Activated CD4-positive, alpha-beta T cell treated with anti-CD3 and anti-CD28 coated beads, Interleukin-10, Interleukin-2, amounts not matched to agents 100 ng/mL and 50 ng/mL, durations not matched to agents 16 hours and 8 hours (primary cell): ENCODE measurements at regions not wholly inside any gene's neighbourhood (a gene's known extent, or its start where the extent isn't known, plus 50 kb on each side); places are given as distances from the start of the nearest gene placed in this dataset.
"Not testable (repeated sequence)": the region's sequence is repeated elsewhere in the genome, so short reads cannot be mapped to it uniquely, and the experiment has no call there.

Source experiments
- DNase-seq: peaks from one replicate; pipeline ENCODE4 v3.0.0-alpha.2; 2020

- DNase-seq = no peak
Measured at GRCh38 chr6:37078814-37079213, 73.4 kb downstream of the FGD2 start.

DNA sequence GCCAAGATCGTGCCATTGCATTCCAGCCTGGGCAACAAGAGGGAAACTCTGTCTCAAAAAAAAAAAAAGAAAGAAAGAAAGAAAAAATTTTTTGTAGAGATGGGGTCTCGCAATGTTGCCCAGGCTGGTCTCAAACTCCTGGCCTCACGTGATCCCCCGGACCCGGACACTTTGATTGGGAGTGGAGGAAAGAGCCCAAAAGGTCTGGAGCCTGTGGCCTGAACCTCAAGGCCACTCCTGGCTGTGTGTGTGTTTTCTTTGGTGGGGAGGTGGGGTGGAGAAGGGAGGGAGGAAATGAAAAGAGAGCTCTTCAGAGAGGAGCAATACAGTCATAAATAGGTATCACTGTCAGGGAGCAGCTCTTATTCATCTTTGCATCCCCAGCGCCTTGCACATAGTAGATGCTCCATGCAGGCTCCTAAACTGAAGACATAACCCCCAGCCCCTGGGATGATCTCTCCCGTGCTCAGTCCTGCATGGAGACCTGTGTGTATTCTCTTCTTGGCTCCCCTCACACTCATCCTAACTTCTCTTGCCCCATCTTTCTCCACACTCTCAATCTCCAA is 75.7 kb downstream of the FGD2 start:
- no peak for DNase-seq

- DNase-seq = no peak
Measured at GRCh38 chr6:37082390-37083130, 77.1 kb downstream of the FGD2 start.

- DNase-seq = no peak
Measured at GRCh38 chr6:37083243-37084138, 78.0 kb downstream of the FGD2 start.

DNA sequence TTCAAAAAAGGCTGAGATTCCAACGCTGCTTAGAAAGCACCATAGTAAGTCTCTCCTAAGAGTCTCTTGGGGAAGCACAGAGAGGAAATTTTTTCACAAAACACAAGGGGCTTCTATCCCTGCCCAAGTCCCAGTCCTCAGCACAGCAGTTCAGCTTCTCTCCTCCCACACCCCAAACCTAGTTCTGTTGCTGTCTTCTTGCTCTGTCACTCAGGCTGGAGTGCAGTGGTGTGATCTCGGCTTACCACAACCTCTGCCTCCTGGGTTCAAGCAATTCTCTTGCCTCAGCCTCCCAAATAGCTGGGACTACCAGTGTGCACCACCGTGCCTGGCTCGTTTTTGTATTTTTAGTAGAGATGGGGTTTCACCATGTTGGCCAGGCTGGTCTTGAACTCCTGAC is 79.2 kb downstream of the FGD2 start:
- DNase-seq = not testable (repeated sequence)

GRCh38 chr6:37085198-37085597 is 79.7 kb downstream of the FGD2 start:
- DNase-seq = no peak

DNA sequence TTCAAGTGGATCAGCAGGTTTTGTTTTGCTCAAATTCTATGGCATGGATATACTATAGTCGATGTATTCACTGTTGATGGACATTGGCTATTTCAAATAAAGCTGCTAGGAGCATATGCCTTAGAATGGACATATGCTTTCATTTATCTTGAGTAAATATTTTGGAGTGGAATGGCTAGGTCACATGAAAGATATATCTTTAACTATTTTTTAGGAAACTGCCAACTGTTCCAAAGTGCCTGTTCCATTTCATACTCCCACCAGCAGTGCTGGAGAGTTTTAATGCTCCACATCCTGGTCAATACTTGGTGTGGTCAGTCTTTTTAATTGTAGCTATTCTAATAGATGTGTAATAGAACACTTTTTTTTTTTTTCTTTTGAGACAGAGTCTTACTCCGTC is 81.1 kb upstream of the PIM1 start:
- DNase-seq = no peak

DNA sequence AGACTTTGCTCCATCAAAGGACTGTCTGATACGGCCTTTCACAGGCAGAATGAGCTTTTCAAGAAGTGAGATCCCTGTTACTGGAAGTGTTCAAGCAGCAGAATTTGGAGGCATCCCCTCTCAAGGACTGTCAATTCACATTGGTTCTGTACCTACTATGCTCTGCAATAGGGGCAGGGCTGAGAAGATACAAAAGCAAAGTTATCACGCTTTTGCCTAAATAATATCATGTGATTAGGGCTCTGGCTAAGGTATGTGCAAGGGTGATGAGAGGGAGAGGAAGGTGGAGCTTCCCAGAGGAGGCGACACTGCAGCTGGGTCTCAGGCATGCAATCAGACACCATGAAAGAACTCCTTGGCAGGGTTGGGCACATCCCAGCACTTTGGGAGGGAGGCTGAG is 80.2 kb upstream of the PIM1 start:
- no peak for DNase-seq

- not testable (repeated sequence) for DNase-seq
Measured at GRCh38 chr6:37091104-37091503, 78.8 kb upstream of the PIM1 start.

- DNase-seq = not testable (repeated sequence)
Measured at GRCh38 chr6:37091586-37091985, 78.4 kb upstream of the PIM1 start.

- peak; percentile 28 for DNase-seq
Measured at GRCh38 chr6:37092923-37093727, 76.8 kb upstream of the PIM1 start.

- no peak for DNase-seq
Measured at GRCh38 chr6:37093728-37094069, 76.3 kb upstream of the PIM1 start.

DNA sequence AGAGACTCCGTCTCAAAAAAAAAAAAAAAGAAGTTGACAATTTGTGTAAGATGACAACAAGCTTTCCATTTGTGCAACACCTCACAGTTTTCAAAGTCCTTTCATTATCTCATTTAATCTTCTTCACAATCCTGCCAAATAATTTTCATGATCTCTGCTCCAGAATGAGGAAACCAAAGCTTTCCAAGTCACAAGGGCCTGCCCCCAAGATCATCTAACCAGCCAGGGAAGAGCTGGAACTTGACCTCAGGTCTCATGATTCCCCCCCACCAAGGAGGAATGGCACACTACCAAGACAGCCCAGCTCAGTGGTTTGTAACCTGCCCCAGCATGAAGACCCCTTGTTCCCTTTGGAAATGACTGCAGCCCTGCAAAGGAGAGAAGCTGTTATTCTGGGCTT is 74.0 kb upstream of the PIM1 start:
- DNase-seq = no peak

GRCh38 chr6:37097335-37097734 is 72.6 kb upstream of the PIM1 start:
- DNase-seq = no peak

DNA sequence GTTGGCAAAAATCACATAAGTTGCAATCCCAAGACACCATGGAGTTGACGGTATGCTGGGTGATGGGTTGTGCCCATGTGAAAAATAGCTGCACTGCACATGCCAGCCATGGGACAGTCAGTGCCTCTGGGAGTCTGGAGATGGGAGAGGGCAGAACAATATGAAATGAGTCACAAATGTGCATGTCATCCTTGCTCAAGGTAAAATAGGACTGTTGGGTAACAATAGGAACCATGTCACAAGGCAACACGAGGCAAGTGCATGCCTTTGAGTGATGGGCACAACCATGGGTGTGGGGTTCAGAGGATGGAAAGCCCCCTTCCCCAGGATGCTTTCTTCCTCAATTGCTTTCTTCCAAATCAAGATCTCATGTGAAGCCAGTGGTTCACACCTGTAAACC is 70.5 kb upstream of the PIM1 start:
- no peak for DNase-seq

DNA sequence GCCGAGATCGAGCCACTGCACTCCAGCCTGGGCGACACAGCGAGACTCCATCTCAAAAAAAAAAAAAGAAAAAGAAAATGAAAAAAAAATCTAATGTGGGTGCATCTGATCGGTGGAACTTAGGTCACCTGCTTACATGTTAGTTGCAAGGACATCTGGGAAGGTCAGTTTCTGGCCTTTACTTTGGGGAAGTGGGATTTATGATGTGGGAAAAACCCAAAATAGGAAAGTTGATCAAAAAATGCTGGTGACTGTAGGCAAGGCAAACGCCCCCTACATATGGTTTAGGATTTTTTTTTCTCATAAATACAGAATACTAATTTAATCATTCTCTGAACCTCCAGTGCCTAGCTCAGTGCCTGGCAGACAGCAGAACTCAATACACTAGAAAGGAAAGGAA is 69.2 kb upstream of the PIM1 start:
- no peak for DNase-seq

GRCh38 chr6:37101991-37102298 is 68.0 kb upstream of the PIM1 start:
- DNase-seq = no peak

DNA sequence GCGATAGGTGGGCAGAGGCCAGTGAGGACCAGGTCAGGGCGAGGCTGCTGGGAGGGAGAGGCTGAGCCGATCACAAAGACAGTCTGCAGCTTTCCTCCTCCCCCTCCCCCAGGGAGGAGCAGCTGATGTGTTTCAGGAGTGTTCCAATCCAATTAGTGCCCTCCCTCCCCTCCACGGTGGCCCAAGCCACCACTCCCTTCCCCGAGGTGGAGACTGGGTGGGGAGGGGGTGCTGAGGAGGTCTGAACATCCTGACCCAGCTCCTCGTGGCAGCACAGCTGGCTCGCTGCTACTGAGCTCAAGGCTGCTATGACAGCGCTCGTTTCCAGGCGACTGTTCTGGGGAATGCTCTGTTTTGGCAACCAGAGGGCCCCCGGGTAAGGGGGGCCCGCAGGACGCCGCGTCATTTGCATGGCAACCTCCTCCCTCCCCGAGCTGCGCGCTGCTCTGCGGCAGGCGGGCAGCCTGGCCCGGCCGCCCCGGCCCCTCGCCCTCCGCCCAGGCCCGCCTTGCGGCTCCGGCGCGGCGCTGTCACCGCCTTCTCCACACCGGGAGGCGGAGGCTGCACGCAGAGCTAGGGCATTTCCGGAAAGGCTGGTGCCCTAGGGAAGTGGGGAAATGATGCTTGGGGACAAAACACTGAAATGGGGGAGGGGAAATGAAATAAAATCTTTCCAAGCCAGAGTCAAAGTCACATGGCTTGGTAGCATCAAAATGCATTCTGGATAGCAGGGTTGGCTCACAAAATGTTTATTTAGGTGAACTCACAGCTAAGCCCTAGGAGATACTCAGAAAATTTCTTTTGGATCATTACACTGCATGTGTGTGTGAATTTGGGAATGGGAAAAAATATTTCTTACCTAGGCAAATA is 67.4 kb upstream of the PIM1 start:
- peak; percentile 84 for DNase-seq

DNA sequence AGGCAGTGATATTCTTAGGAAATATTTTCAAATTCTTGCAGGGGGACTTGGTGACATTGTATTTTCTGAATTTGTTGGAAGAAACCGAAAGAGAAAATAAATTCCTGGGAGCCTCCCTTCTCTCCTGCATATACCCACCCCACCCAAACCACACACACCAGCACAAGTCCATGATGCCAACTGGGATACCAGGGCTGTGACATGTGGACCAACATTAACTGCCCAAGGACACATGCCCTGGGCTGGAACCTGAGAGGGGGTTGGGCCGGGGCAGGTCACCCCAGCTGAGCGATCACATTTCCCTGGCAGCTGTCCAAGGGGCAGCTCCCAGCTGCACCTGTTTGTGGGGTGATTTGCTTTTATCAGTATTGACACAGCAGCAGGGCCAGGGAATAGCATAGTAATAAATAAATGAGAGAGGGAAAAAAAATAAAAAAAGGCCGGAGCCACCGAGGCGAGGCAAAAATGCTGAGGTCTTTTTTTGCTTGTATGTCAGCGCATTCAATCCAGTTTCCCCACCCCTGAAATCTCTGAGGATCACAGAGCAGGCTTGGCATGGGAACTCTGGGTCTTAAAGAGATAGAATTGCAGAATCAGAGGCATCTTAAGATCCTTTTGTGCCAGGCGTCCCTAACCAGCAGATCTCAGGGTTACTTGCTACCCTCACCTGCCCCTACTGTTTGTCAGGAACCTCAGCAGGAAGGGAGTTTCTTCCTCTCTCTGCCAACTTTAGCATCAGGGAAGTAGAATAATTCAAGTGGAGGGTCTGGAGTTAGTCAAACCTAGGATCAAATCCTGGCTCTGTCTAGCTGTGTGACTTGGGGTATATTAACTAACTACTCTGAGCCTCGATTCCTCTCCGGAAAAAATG is 66.5 kb upstream of the PIM1 start:
- DNase-seq = peak; percentile 33

GRCh38 chr6:37104824-37105147 is 65.2 kb upstream of the PIM1 start:
- no peak for DNase-seq
